Psoas muscle (tissue), 7 donors: ENCODE measurements at regions not wholly inside any gene's neighbourhood (a gene's known extent, or its start where the extent isn't known, plus 50 kb on each side); places are given as distances from the start of the nearest gene placed in this dataset.

ENCODE experiments used
- ATAC-seq, 4 donors: fragments of 200-7000 bp; cut with Tn5 transposase; one replicate each; pipeline ENCODE4 v1.9.1; 2020; ENCODE audit warnings: moderate library complexity in 3 of 4, mild to moderate bottlenecking in 2 of 4
- DNase-seq, 2 donors: peaks; one replicate each; pipeline ENCODE4 v3.0.0-alpha.2; 2020
- H3K27ac ChIP-seq: fragments of 200-600 bp; one replicate; pipeline ENCODE4 v1.8.0; 2022
- H3K27me3 ChIP-seq, 3 donors: fragments of 200-600 bp in 1 of 3; one replicate each; pipeline versions ENCODE4 v1.6.1 to v1.8.0; 2013 to 2022; ENCODE audit warnings: low read length in 2 of 3, mild to moderate bottlenecking in 2 of 3, moderate library complexity in 1 of 3; ENCODE audit not compliant: insufficient read depth in 3 of 3
- H3K36me3 ChIP-seq, 2 donors: fragments of 200-600 bp in 1 of 2; one replicate each; pipeline versions ENCODE4 v1.6.1 to v1.8.0; 2013 to 2022; ENCODE audit warnings: low read depth in 1 of 2, mild to moderate bottlenecking in 1 of 2, moderate library complexity in 1 of 2; ENCODE audit not compliant: insufficient read depth in 1 of 2
- H3K4me1 ChIP-seq: fragments of 200-600 bp; one replicate; pipeline ENCODE4 v1.8.0; 2022
- H3K4me3 ChIP-seq: fragments of 200-600 bp; one replicate; pipeline ENCODE4 v1.8.0; 2022; ENCODE audit warnings: mild to moderate bottlenecking
- H3K9me3 ChIP-seq: fragments of 200-600 bp; one replicate; pipeline ENCODE4 v1.8.0; 2022
- CTCF ChIP-seq: fragments of 200-600 bp; IDR thresholded peaks from one replicate; pipeline ENCODE4 v1.8.0; 2022; ENCODE audit warnings: antibody characterized with exemption
- WGBS, 3 donors: extraction: QIAGEN DNeasy Blood & Tissue Kit; methylation state at CpG; one replicate each; pipeline versions ENCODE4 v1.1.6 to v1.1.7; 2013; 5-methylcytosine and 5-hydroxymethylcytosine counted together
- intact Hi-C, 2 donors: fragments of 100-400 bp; cut with DNase I; formaldehyde crosslinking; loops; one replicate each; pipeline versions ENCODE4 v1.11.0 to v1.14.2; 2022
- donor health status: healthy with polysubstance abuse.
- donor health status: DM: no; HTN: no; CAD: no; lungs with moderate emphysema.
- donor health status: Bipolar disorder and iron deficiency.
- donor health status: healthy.
- donor health status: DM: yes; HTN: yes; CAD: no.
- donor health status: DM: no; HTN: no; CAD: no.
- donor health status: DM: yes; HTN: yes; CAD: no.

GRCh38 chr14:26128931-26129671 is 468.7 kb downstream of the NOVA1 start:
- H3K36me3 ChIP-seq, result no peaks in the 10 kb centered on the region
- no peaks in the 10 kb centered on the region for H3K9me3 ChIP-seq
- no peak overlapping the region for H3K27ac ChIP-seq
- ATAC-seq, result no peak
- no peaks in the 10 kb centered on the region for H3K27me3 ChIP-seq
- no peak for DNase-seq
- 64 to 76% (median 74%) methylated on average over 4 of the region's 4 CpGs for WGBS, 3 donors
- no peak for TF ChIP-seq CTCF
- intact Hi-C loops, result no loop called here
- no peak overlapping the region for H3K4me3 ChIP-seq
- H3K4me1 ChIP-seq, result no peaks in the 10 kb centered on the region

GRCh38 chr14:26124896-26125438 is 472.9 kb downstream of the NOVA1 start:
- Histone ChIP-seq H3K4me1 (no peaks in the 10 kb centered on the region), H3K4me3 (no peak overlapping the region), H3K27me3 (no peaks in the 10 kb centered on the region), H3K9me3 (no peaks in the 10 kb centered on the region), H3K36me3 (no peaks in the 10 kb centered on the region), H3K27ac (no peak overlapping the region)
- WGBS, 3 donors, result 18 to 39% (median 27%) methylated on average over 2 of the region's 2 CpGs
- ATAC-seq (no peak), DNase-seq (no peak)
- no peak for TF ChIP-seq CTCF
- intact Hi-C loops, result no loop called here

DNA sequence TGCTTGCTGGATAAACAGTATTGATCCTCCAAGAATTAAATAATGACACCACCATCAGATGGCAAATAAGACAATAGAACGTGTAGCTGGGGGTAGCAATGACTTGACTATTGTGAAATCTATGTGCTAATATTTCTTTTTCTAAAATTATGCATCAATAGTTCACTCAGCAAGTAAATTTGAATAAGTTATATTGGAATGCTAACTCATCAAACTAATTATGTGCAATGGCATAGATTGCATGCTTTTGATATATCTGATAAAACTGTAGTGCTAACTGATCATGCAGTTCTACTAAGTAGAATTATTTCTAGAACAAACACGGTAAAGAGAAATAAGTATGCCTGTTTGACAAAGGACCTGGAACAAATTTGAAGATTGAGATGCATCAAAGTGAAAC is 474.4 kb downstream of the NOVA1 start:
- Histone ChIP-seq H3K27me3 (no peaks in the 10 kb centered on the region), H3K27ac (no peak overlapping the region), H3K4me3 (no peak overlapping the region), H3K9me3 (no peaks in the 10 kb centered on the region), H3K36me3 (no peaks in the 10 kb centered on the region), H3K4me1 (no peaks in the 10 kb centered on the region)
- intact Hi-C loops, result no loop called here
- TF ChIP-seq CTCF, result no peak
- WGBS, 3 donors, result 31 to 58% (median 42%) methylated on average over 2 of the region's 2 CpGs
- DNase-seq (no peak), ATAC-seq (no peak)

DNA sequence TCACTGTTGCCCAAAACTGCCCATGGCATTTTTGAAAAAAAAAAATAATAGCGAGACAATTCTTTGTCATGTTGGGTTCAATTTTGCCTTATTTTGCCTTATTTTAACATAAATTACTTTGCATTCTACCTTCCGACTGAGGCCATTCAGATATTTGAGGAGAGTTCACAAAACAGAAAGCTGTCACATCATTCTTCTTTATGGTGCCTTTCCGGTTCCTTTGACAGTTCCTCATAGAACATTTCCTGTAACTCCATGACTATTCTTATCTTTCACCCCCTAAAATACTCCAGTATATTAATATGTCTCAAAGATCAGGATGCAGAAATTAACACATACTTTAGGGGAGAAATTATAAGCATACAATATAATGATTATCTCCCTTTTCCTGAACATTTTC is 476.7 kb downstream of the NOVA1 start:
- 39 to 52% (median 40%) methylated on average over 3 of the region's 3 CpGs for WGBS, 3 donors
- no peak for TF ChIP-seq CTCF
- intact Hi-C loops, result no loop called here
- H3K4me3 ChIP-seq, result no peak overlapping the region
- no peaks in the 10 kb centered on the region for H3K4me1 ChIP-seq
- H3K27me3 ChIP-seq, result no peaks in the 10 kb centered on the region
- DNase-seq, result no peak
- H3K9me3 ChIP-seq, result no peaks in the 10 kb centered on the region
- ATAC-seq, result no peak
- H3K27ac ChIP-seq, result no peak overlapping the region
- H3K36me3 ChIP-seq, result no peaks in the 10 kb centered on the region
